Cardiac muscle cell (in vitro differentiated cells and primary cell): ENCODE measurements at regions not wholly inside any gene's neighbourhood (a gene's known extent, or its start where the extent isn't known, plus 50 kb on each side); places are given as distances from the start of the nearest gene placed in this dataset.

ENCODE experiments used
- DNase-seq, 2 donors: peaks; one replicate each; pipeline versions ENCODE4 v3.0.0 to v3.0.0-alpha.2; 2010 to 2017; ENCODE audit warnings: low read depth in 1 of 2, low spot score in 1 of 2
- H3K27ac ChIP-seq: fragments of 200-600 bp; sonication (generic); 2 replicates; pipeline ENCODE4 v1.5.1; 2016
- H3K27me3 ChIP-seq: fragments of 200-600 bp; sonication (generic); 2 replicates; pipeline ENCODE4 v1.6.0; 2016; ENCODE audit warnings: control low read depth
- H3K36me3 ChIP-seq: fragments of 200-600 bp; sonication (generic); 2 replicates; pipeline ENCODE4 v1.5.1; 2016; ENCODE audit warnings: control low read depth
- H3K4me1 ChIP-seq: fragments of 200-600 bp; sonication (generic); 2 replicates; pipeline ENCODE4 v1.8.1; 2017; ENCODE audit warnings: low read depth, mild to moderate bottlenecking, mixed run types
- H3K4me3 ChIP-seq: fragments of 200-600 bp; sonication (generic); 2 replicates; pipeline ENCODE4 v1.5.1; 2016; ENCODE audit warnings: mild to moderate bottlenecking
- H3K9me3 ChIP-seq: fragments of 200-600 bp; sonication (generic); 2 replicates; pipeline ENCODE4 v1.5.1; 2017; ENCODE audit warnings: low read depth, mild to moderate bottlenecking, control low read depth
- CTCF ChIP-seq: IDR thresholded peaks from 2 replicates; pipeline ENCODE4 v1.5.1; 2012; ENCODE audit warnings: low read depth, mild to moderate bottlenecking, low read length

GRCh38 chr7:24035366-24036032 lies 248.5 kb upstream of the NPY start:
- no peaks in the 10 kb centered on the region for H3K9me3 ChIP-seq
- TF ChIP-seq CTCF, result no peak
- H3K27ac ChIP-seq, result no peak overlapping the region
- H3K36me3 ChIP-seq, result no peaks in the 10 kb centered on the region
- H3K4me1 ChIP-seq, result no peaks in the 10 kb centered on the region
- no peaks in the 10 kb centered on the region for H3K27me3 ChIP-seq
- no peak for DNase-seq
- no peak overlapping the region for H3K4me3 ChIP-seq

GRCh38 chr7:24036033-24036412 lies 248.0 kb upstream of the NPY start:
- no peak for DNase-seq
- Histone ChIP-seq H3K4me1 (no peaks in the 10 kb centered on the region), H3K4me3 (no peak overlapping the region), H3K36me3 (no peaks in the 10 kb centered on the region), H3K9me3 (no peaks in the 10 kb centered on the region), H3K27me3 (no peaks in the 10 kb centered on the region), H3K27ac (no peak overlapping the region)
- TF ChIP-seq CTCF, result no peak

- Histone ChIP-seq H3K9me3 (no peaks in the 10 kb centered on the region), H3K4me1 (no peaks in the 10 kb centered on the region), H3K27me3 (no peaks in the 10 kb centered on the region), H3K36me3 (no peaks in the 10 kb centered on the region), H3K4me3 (no peak overlapping the region), H3K27ac (no peak overlapping the region)
- TF ChIP-seq CTCF, result no peak
- DNase-seq, result no peak
Observed at GRCh38 chr7:24038993-24039392, 245.0 kb upstream of the NPY start.

GRCh38 chr7:24039991-24040624 lies 243.9 kb upstream of the NPY start:
- H3K4me3 ChIP-seq, result no peak overlapping the region
- H3K27ac ChIP-seq, result no peak overlapping the region
- no peak for TF ChIP-seq CTCF
- H3K4me1 ChIP-seq, result no peaks in the 10 kb centered on the region
- H3K36me3 ChIP-seq, result no peaks in the 10 kb centered on the region
- DNase-seq, result no peak
- no peaks in the 10 kb centered on the region for H3K9me3 ChIP-seq
- H3K27me3 ChIP-seq, result no peaks in the 10 kb centered on the region

- no peak overlapping the region for H3K27ac ChIP-seq
Observed at GRCh38 chr7:24042028-24042427, 242.0 kb upstream of the NPY start.

More at GRCh38 chr7:24042028-24042427, 242.0 kb upstream of the NPY start:
- Histone ChIP-seq H3K27me3 (no peaks in the 10 kb centered on the region), H3K4me1 (no peaks in the 10 kb centered on the region), H3K9me3 (no peaks in the 10 kb centered on the region), H3K36me3 (no peaks in the 10 kb centered on the region), H3K4me3 (no peak overlapping the region)
- no peak for DNase-seq
- TF ChIP-seq CTCF, result no peak
